ENCODE measurements at regions not wholly inside any gene's neighbourhood (a gene's known extent, or its start where the extent isn't known, plus 50 kb on each side); places are given as distances from the start of the nearest gene placed in this dataset.

GRCh38 chr7:106417273-106417902 is 132.6 kb upstream of the NAMPT start:
- FAIRE-seq = no peak

GRCh38 chr7:106416430-106416829 is 131.6 kb upstream of the NAMPT start:
- FAIRE-seq = peak; percentile 40

GRCh38 chr7:106415433-106415832 is 130.7 kb upstream of the NAMPT start:
- no peak for FAIRE-seq

- no peak for FAIRE-seq
These were observed 128.7 kb upstream of the NAMPT start for GRCh38 chr7:106413446-106413845.

GRCh38 chr7:106405697-106406141 is 120.9 kb upstream of the NAMPT start:
- no peak for FAIRE-seq

GRCh38 chr7:106402898-106403297 is 118.1 kb upstream of the NAMPT start:
- no peak for FAIRE-seq

- no peak for FAIRE-seq
These were observed 116.1 kb upstream of the NAMPT start for GRCh38 chr7:106400923-106401322.

- no peak for FAIRE-seq
These were observed 114.0 kb upstream of the NAMPT start for GRCh38 chr7:106398786-106399185.

GRCh38 chr7:106397994-106398393 is 113.2 kb upstream of the NAMPT start:
- FAIRE-seq = no peak

GRCh38 chr7:106394526-106394925 is 109.7 kb upstream of the NAMPT start:
- FAIRE-seq = no peak

GRCh38 chr7:106393564-106394251 is 108.9 kb upstream of the NAMPT start:
- peak; percentile 9 for FAIRE-seq

- FAIRE-seq = no peak
These were observed 107.8 kb upstream of the NAMPT start for GRCh38 chr7:106392590-106392989.

- FAIRE-seq = no peak
These were observed 107.4 kb upstream of the NAMPT start for GRCh38 chr7:106392144-106392543.

- FAIRE-seq = no peak
These were observed 102.2 kb upstream of the NAMPT start for GRCh38 chr7:106386958-106387357.

GRCh38 chr7:106384373-106384772 is 99.6 kb upstream of the NAMPT start:
- FAIRE-seq = no peak

- no peak for FAIRE-seq
These were observed 98.1 kb upstream of the NAMPT start for GRCh38 chr7:106382929-106383328.

- no peak for FAIRE-seq
These were observed 97.3 kb upstream of the NAMPT start for GRCh38 chr7:106382129-106382528.

- FAIRE-seq = no peak
These were observed 96.5 kb upstream of the NAMPT start for GRCh38 chr7:106381252-106381651.

- no peak for FAIRE-seq
These were observed 93.1 kb upstream of the NAMPT start for GRCh38 chr7:106377847-106378361.

GRCh38 chr7:106376026-106376799 is 91.4 kb upstream of the NAMPT start:
- no peak for FAIRE-seq

- no peak for FAIRE-seq
These were observed 90.7 kb upstream of the NAMPT start for GRCh38 chr7:106375499-106375898.

- FAIRE-seq = no peak
These were observed 89.7 kb upstream of the NAMPT start for GRCh38 chr7:106374437-106374836.

- FAIRE-seq = no peak
These were observed 88.0 kb upstream of the NAMPT start for GRCh38 chr7:106372595-106373318.
